Natural killer cell (primary cell): ENCODE measurements at regions not wholly inside any gene's neighbourhood (a gene's known extent, or its start where the extent isn't known, plus 50 kb on each side); places are given as distances from the start of the nearest gene placed in this dataset.

Source experiments
- ATAC-seq, 3 donors: fragments of 150-1000 bp in 2 of 3; fragments of 200-7000 bp in 1 of 3; cut with Tn5 transposase; 1 replicate in 1 of 3; 2 replicates in 2 of 3; pipeline ENCODE4 v1.10.0; 2021; ENCODE audit warnings: mild to moderate bottlenecking in 2 of 3, moderate library complexity in 2 of 3
- DNase-seq, 2 donors: peaks; one replicate each; pipeline versions ENCODE4 v3.0.0 to v3.0.0-alpha.2; 2013 to 2021; ENCODE audit warnings: mixed read lengths in 1 of 2
- H3K27ac ChIP-seq: one replicate; pipeline ENCODE4 v1.5.1; 2013; ENCODE audit warnings: mild to moderate bottlenecking, low read length
- H3K27me3 ChIP-seq: one replicate; pipeline ENCODE4 v1.6.1; 2013; ENCODE audit warnings: low read length; ENCODE audit not compliant: control insufficient read depth, insufficient read depth
- H3K36me3 ChIP-seq: one replicate; pipeline ENCODE4 v1.6.1; 2013; ENCODE audit warnings: low read length; ENCODE audit not compliant: control insufficient read depth, insufficient read depth
- H3K4me1 ChIP-seq: one replicate; pipeline ENCODE4 v1.6.1; 2013; ENCODE audit warnings: low read length; ENCODE audit not compliant: control insufficient read depth, insufficient read depth
- H3K4me3 ChIP-seq: one replicate; pipeline ENCODE4 v1.5.1; 2013; ENCODE audit warnings: low read length
- H3K9me3 ChIP-seq: one replicate; pipeline ENCODE4 v1.6.1; 2013; ENCODE audit warnings: low read length; ENCODE audit not compliant: control insufficient read depth, insufficient read depth
- H3K27ac Mint-ChIP-seq, 2 donors: one replicate each; pipeline ENCODE4 v1.8.0; 2022; ENCODE audit warnings: mild to moderate bottlenecking in 2 of 2, mixed read lengths in 2 of 2, moderate library complexity in 1 of 2
- H3K27me3 Mint-ChIP-seq, 2 donors: one replicate each; pipeline ENCODE4 v1.8.0; 2022; ENCODE audit warnings: low read depth in 2 of 2, mixed read lengths in 2 of 2
- H3K36me3 Mint-ChIP-seq: one replicate; pipeline ENCODE4 v1.8.0; 2022; ENCODE audit warnings: mixed read lengths
- H3K4me1 Mint-ChIP-seq, 2 donors: one replicate each; pipeline ENCODE4 v1.8.0; 2022; ENCODE audit warnings: mixed read lengths in 2 of 2
- H3K4me3 Mint-ChIP-seq: one replicate; pipeline ENCODE4 v1.8.0; 2022; ENCODE audit warnings: mild to moderate bottlenecking, moderate library complexity, mixed read lengths
- H3K9me3 Mint-ChIP-seq, 2 donors: one replicate each; pipeline ENCODE4 v1.8.0; 2022; ENCODE audit warnings: mixed read lengths in 2 of 2
- CTCF ChIP-seq: fragments of 200-600 bp; IDR thresholded peaks from one replicate; pipeline ENCODE4 v1.8.0; 2022; ENCODE audit warnings: antibody characterized with exemption
- WGBS: methylation state at CpG from one replicate; pipeline ENCODE4 v1.1.7; 2013; ENCODE audit warnings: missing lambda C conversion rate; ENCODE audit not compliant: insufficient coverage; 5-methylcytosine and 5-hydroxymethylcytosine counted together
- intact Hi-C: fragments of 100-400 bp; cut with micrococcal nuclease; formaldehyde crosslinking; loops from one replicate; pipeline ENCODE4 v1.14.2; 2022

DNA sequence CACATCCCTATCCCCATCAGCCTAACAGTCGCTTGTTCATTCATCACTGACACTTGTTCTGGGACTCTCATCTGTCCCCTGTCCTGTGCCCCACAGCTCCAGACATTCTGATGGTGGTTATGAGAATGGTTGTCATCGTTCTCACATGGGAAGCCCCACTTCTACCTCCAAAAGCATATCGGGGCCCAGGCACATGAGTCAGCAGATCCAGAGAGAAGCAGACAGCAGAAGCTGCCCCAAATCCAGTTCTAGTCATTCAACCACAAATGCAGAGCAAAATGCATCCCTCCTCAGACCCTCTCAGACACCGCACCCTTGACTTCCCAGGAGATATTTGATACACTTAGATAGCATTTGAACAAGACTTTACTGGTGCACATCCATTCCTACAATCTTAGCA is 106.0 kb downstream of the FOXF2 start:
- intact Hi-C loops: no loop called here
- TF ChIP-seq CTCF: no peak
- WGBS: 75% methylated on average over 4 of the region's 4 CpGs
- no peak overlapping the region for H3K4me3 ChIP-seq
- no peaks in the 10 kb centered on the region for H3K9me3 ChIP-seq
- Mint-ChIP-seq H3K27ac (no peak overlapping the region), H3K27me3 (peaks cover 0 to 18% of the 10 kb centered on the region in 2 donors), H3K4me1 (no peaks in the 10 kb centered on the region), H3K9me3 (no peaks in the 10 kb centered on the region), H3K4me3 (no peak overlapping the region), H3K36me3 (no peaks in the 10 kb centered on the region)
- DNase-seq (no peak), ATAC-seq (no peak)
- no peaks in the 10 kb centered on the region for H3K27me3 ChIP-seq
- no peaks in the 10 kb centered on the region for H3K4me1 ChIP-seq
- H3K36me3 ChIP-seq: no peaks in the 10 kb centered on the region
- no peak overlapping the region for H3K27ac ChIP-seq

- TF ChIP-seq CTCF: no peak
- H3K4me3 ChIP-seq: no peak overlapping the region
- no peak for DNase-seq
- no peak for ATAC-seq
- no peaks in the 10 kb centered on the region for H3K9me3 ChIP-seq
- H3K27ac ChIP-seq: no peak overlapping the region
- Mint-ChIP-seq H3K4me1 (no peaks in the 10 kb centered on the region), H3K36me3 (no peaks in the 10 kb centered on the region), H3K27ac (no peak overlapping the region), H3K9me3 (no peaks in the 10 kb centered on the region), H3K4me3 (no peak overlapping the region), H3K27me3 (peaks cover 0 to 18% of the 10 kb centered on the region in 2 donors)
- H3K27me3 ChIP-seq: no peaks in the 10 kb centered on the region
- no peaks in the 10 kb centered on the region for H3K4me1 ChIP-seq
- no peaks in the 10 kb centered on the region for H3K36me3 ChIP-seq
- 94% methylated on average over 4 of the region's 5 CpGs for WGBS
- intact Hi-C loops: no loop called here
Observed at GRCh38 chr6:1496092-1496491, 106.7 kb downstream of the FOXF2 start.

DNA sequence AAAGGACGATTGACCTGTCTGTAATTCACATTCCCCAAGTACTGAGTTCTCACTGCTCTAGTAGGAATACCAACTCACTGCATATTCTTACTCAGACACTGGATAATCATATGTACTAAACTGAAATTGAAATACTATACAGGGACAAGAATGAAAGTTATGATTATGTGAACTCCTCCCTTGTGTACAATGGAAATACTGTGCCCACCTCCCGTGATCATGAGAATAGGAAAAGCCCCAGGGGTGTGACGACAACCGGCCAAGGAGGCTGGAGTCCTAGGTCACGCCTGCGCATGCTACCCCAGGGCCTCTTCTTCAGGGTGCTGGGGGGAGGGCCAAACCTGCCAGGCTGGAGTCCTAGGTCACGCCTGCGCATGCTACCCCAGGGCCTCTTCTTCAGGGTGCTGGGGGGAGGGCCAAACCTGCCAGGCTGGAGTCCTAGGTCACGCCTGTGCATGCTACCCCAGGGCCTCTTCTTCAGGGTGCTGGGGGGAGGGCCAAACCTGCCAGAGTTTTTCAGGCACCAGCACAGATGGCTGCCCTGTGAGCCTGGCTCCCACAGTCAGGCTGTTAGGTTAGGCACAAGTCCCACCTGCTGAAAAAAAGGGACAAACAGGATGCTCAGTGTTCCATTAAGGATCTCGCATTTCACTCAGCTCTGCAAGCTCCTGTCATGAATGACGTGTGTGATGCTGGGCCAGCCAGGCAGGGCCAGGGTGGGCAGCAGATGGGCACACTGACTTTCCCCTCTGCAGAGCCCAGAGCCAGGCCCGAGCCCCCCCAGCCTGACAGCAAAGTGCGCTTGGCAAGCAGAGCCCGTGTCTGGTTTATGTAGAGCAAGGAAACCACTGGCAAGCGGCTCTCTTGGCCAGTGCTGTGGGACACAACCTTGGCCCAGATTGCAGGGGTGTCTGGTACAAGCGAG is 107.7 kb downstream of the FOXF2 start:
- Mint-ChIP-seq H3K9me3 (no peaks in the 10 kb centered on the region), H3K4me1 (no peaks in the 10 kb centered on the region), H3K36me3 (no peaks in the 10 kb centered on the region), H3K27me3 (peaks cover 5 to 26% of the 10 kb centered on the region in 2 donors), H3K27ac (no peak overlapping the region), H3K4me3 (no peak overlapping the region)
- Histone ChIP-seq H3K36me3 (no peaks in the 10 kb centered on the region), H3K4me3 (no peak overlapping the region), H3K9me3 (no peaks in the 10 kb centered on the region), H3K4me1 (no peaks in the 10 kb centered on the region), H3K27ac (no peak overlapping the region), H3K27me3 (no peaks in the 10 kb centered on the region)
- 87% methylated on average over 15 of the region's 16 CpGs for WGBS
- intact Hi-C loops: no loop called here
- no peak for TF ChIP-seq CTCF
- ATAC-seq: no peak
- DNase-seq: no peak

DNA sequence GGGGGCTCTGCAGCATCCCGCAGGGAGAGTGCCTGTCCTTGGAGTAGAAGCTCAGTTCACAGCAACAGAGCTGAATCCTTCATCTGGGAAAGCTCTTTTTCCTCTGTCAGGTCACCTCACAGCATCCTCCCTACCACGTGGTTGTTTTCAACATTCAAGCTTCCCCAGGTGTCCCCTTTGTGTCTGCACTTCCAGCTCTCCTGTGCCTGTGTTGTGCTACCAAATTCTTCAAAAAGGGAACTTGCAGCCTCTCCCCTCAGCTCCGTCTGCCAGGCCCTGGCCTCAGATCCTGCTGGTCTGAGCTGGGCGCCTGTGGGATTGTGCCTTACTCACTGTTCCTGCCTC is 108.4 kb downstream of the FOXF2 start:
- no peak for TF ChIP-seq CTCF
- intact Hi-C loops: no loop called here

More for the DNA sequence above, 108.4 kb downstream of the FOXF2 start:
- Histone ChIP-seq H3K4me3 (no peak overlapping the region), H3K27me3 (no peaks in the 10 kb centered on the region), H3K9me3 (no peaks in the 10 kb centered on the region), H3K27ac (no peak overlapping the region), H3K36me3 (no peaks in the 10 kb centered on the region), H3K4me1 (no peaks in the 10 kb centered on the region)
- 66% methylated on average over 4 of the region's 4 CpGs for WGBS
- Mint-ChIP-seq H3K4me1 (no peaks in the 10 kb centered on the region), H3K27ac (no peak overlapping the region), H3K36me3 (no peaks in the 10 kb centered on the region), H3K27me3 (peaks cover 5 to 25% of the 10 kb centered on the region in 2 donors), H3K9me3 (no peaks in the 10 kb centered on the region), H3K4me3 (no peak overlapping the region)
- ATAC-seq (no peak), DNase-seq (no peak)
